ENCODE measurements at regions not wholly inside any gene's neighbourhood (a gene's known extent, or its start where the extent isn't known, plus 50 kb on each side); places are given as distances from the start of the nearest gene placed in this dataset.

- DNase-seq = no peak
Measured at GRCh38 chr2:136209561-136210454, 91.9 kb upstream of the CXCR4 start.

GRCh38 chr2:136208682-136209420 lies 90.9 kb upstream of the CXCR4 start:
- no peak for DNase-seq

GRCh38 chr2:136207665-136208064 lies 89.7 kb upstream of the CXCR4 start:
- DNase-seq = no peak

GRCh38 chr2:136207030-136207623 lies 89.2 kb upstream of the CXCR4 start:
- no peak for DNase-seq

GRCh38 chr2:136206613-136207012 lies 88.7 kb upstream of the CXCR4 start:
- no peak for DNase-seq

GRCh38 chr2:136205615-136206014 lies 87.7 kb upstream of the CXCR4 start:
- DNase-seq = no peak

GRCh38 chr2:136204971-136205370 lies 87.0 kb upstream of the CXCR4 start:
- no peak for DNase-seq

- no peak for DNase-seq
Measured at GRCh38 chr2:136195226-136195625, 77.3 kb upstream of the CXCR4 start.

GRCh38 chr2:136191041-136191440 lies 73.1 kb upstream of the CXCR4 start:
- DNase-seq = no peak

GRCh38 chr2:136189221-136189782 lies 71.4 kb upstream of the CXCR4 start:
- no peak for DNase-seq

- no peak for DNase-seq
Measured at GRCh38 chr2:136188086-136188485, 70.1 kb upstream of the CXCR4 start.

- DNase-seq = no peak
Measured at GRCh38 chr2:136185981-136186776, 68.2 kb upstream of the CXCR4 start.

GRCh38 chr2:136183097-136183496 lies 65.1 kb upstream of the CXCR4 start:
- DNase-seq = no peak

GRCh38 chr2:136182315-136182714 lies 64.4 kb upstream of the CXCR4 start:
- DNase-seq = no peak

GRCh38 chr2:136179602-136179975 lies 61.6 kb upstream of the CXCR4 start:
- DNase-seq = no peak

- no peak for DNase-seq
Measured at GRCh38 chr2:136178941-136179601, 61.1 kb upstream of the CXCR4 start.

GRCh38 chr2:136175868-136176267 lies 57.9 kb upstream of the CXCR4 start:
- DNase-seq = no peak

GRCh38 chr2:136175466-136175865 lies 57.5 kb upstream of the CXCR4 start:
- no peak for DNase-seq

GRCh38 chr2:136173126-136173525 lies 55.2 kb upstream of the CXCR4 start:
- DNase-seq = no peak

GRCh38 chr2:136171223-136171622 lies 53.3 kb upstream of the CXCR4 start:
- no peak for DNase-seq

- DNase-seq = no peak
Measured at GRCh38 chr2:136168720-136169119, 50.8 kb upstream of the CXCR4 start.

Data from activated gamma-delta T cell treated with Interleukin-2 at 50 U/mL for 16 hours (primary cell).